ENCODE measurements at regions not wholly inside any gene's neighbourhood (a gene's known extent, or its start where the extent isn't known, plus 50 kb on each side); places are given as distances from the start of the nearest gene placed in this dataset.

- ChIA-PET POLR2A (no interaction called here), CTCF (no interaction called here)
- TF ChIP-seq, protein P1, sequence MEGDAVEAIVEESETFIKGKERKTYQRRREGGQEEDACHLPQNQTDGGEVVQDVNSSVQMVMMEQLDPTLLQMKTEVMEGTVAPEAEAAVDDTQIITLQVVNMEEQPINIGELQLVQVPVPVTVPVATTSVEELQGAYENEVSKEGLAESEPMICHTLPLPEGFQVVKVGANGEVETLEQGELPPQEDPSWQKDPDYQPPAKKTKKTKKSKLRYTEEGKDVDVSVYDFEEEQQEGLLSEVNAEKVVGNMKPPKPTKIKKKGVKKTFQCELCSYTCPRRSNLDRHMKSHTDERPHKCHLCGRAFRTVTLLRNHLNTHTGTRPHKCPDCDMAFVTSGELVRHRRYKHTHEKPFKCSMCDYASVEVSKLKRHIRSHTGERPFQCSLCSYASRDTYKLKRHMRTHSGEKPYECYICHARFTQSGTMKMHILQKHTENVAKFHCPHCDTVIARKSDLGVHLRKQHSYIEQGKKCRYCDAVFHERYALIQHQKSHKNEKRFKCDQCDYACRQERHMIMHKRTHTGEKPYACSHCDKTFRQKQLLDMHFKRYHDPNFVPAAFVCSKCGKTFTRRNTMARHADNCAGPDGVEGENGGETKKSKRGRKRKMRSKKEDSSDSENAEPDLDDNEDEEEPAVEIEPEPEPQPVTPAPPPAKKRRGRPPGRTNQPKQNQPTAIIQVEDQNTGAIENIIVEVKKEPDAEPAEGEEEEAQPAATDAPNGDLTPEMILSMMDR (IDR thresholded peaks at IDR 0.05; ENCODE audit: insufficient read depth, low read length, missing control alignments) = no peak
- H3K4me3 ChIP-seq (ENCODE audit: low read depth, low read length) = no peak overlapping the region
- DNase-seq (ENCODE audit: low read depth, low spot score) = no peak
Measured at GRCh38 chr10:56991591-56992069, 630.6 kb upstream of the ZWINT start.

DNA sequence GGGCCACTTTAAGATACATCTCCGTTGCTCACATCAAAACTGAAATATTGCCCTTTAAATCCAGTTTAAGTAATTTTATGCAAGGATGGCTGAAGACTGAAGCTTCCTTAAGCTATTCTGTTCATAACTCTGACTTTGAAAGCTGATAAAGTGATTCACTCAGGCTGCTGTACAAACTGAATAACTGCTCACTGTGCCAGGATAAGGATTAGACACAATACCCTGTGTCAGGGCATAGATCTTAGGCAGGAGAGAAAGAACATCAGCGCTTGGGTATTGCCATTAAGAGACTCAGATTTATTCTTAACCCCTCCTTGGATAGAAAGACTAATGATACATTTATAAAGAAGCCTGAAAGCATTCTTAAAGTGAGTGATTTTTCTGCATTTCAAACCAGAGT, 614.5 kb upstream of the ZWINT start:
- POLR2A ChIA-PET = no interaction called here
- TF ChIP-seq, protein P1 (IDR thresholded peaks at IDR 0.05; ENCODE audit: insufficient read depth, low read length, missing control alignments) = no peak
- CTCF ChIA-PET = no interaction called here
- H3K4me3 ChIP-seq (ENCODE audit: low read depth, low read length) = no peak overlapping the region
- DNase-seq (ENCODE audit: low read depth, low spot score) = no peak

- TF ChIP-seq, protein P1 (IDR thresholded peaks at IDR 0.05; ENCODE audit: insufficient read depth, low read length, missing control alignments) = no peak
- CTCF ChIA-PET = no interaction called here
Measured at GRCh38 chr10:56973766-56974165, 612.7 kb upstream of the ZWINT start.

DNA sequence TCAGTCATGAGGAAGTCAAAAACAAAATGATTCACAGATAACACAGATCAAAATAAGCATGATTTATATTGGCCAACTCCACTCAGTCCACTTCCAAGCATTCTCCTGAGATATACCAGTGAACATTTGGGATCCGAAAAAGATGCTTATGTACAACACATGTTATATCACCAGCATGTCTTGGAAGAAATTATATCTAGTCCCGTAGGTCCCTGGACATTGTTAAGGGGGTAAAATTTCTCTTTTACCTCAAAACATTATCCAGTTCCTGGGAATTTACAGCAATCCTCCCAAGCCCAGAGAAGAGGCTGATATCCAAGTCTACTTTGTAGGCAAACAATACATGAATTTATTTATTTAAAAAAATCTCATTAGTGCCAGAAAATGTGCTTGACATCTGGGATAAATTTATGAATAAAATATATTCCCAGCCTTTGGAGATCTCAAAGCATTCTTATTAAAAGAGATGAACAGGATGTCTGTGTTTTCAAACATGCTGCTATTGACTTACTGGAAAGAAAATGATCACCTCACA, 582.2 kb upstream of the ZWINT start:
- CTCF ChIA-PET = no interaction called here
- POLR2A ChIA-PET = no interaction called here
- H3K4me3 ChIP-seq (ENCODE audit: low read depth, low read length) = no peak overlapping the region
- TF ChIP-seq, protein P1 (IDR thresholded peaks at IDR 0.05; ENCODE audit: insufficient read depth, low read length, missing control alignments) = no peak
- no peak for DNase-seq (ENCODE audit: low read depth, low spot score)

More at GRCh38 chr10:56973766-56974165, 612.7 kb upstream of the ZWINT start:
- no peak for DNase-seq (ENCODE audit: low read depth, low spot score)
- H3K4me3 ChIP-seq (ENCODE audit: low read depth, low read length) = no peak overlapping the region
- POLR2A ChIA-PET = no interaction called here

DNA sequence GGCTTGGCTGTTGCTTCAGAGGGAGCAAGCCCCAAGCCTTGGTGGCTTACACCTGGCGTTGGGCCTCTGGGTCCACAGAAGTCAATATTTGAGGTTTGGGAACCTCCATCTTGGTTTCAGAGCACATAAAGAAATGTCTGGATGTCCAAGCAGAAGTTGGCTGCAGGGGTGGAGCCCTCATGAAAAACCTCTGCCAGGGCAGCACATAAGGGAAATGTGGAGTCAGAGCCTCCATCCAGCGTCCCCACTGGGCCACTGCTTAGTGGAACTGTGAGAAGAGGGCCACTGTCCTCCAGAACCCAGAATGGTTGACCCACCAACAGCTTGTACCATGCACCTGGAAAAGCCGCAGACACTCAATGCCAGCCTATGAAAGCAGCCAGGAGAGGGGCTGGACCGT, 573.5 kb upstream of the ZWINT start:
- H3K4me3 ChIP-seq (ENCODE audit: low read depth, low read length) = no peak overlapping the region
- POLR2A ChIA-PET = no interaction called here
- DNase-seq (ENCODE audit: low read depth, low spot score) = no peak
- TF ChIP-seq, protein P1 (IDR thresholded peaks at IDR 0.05; ENCODE audit: insufficient read depth, low read length, missing control alignments) = no peak
- CTCF ChIA-PET = no interaction called here

GRCh38 chr10:56928714-56929113, 567.7 kb upstream of the ZWINT start:
- no peak overlapping the region for H3K4me3 ChIP-seq (ENCODE audit: low read depth, low read length)
- ChIA-PET CTCF (no interaction called here), POLR2A (no interaction called here)
- no peak for DNase-seq (ENCODE audit: low read depth, low spot score)
- TF ChIP-seq, protein P1 (IDR thresholded peaks at IDR 0.05; ENCODE audit: insufficient read depth, low read length, missing control alignments) = no peak
